ENCODE measurements at regions not wholly inside any gene's neighbourhood (a gene's known extent, or its start where the extent isn't known, plus 50 kb on each side); places are given as distances from the start of the nearest gene placed in this dataset.

- Histone ChIP-seq H3K9me3 (ENCODE audit: low read depth) (no peaks in the 10 kb centered on the region), H2AFZ (no peak overlapping the region), H3K36me3 (replicated peaks; ENCODE audit: insufficient read depth, low read depth) (no peaks in the 10 kb centered on the region), H3K79me2 (no peaks in the 10 kb centered on the region), H3K4me2 (no peak overlapping the region), H3K9me2 (replicated peaks; ENCODE audit: insufficient read depth) (no peaks in the 10 kb centered on the region), H3K27ac (no peak overlapping the region), H3K27me3 (no peaks in the 10 kb centered on the region), H3K4me1 (ENCODE audit: insufficient read depth) (no peaks in the 10 kb centered on the region), H3K4me3 (no peak overlapping the region), H4K20me1 (ENCODE audit: insufficient read depth, poor library complexity, severe bottlenecking) (no peaks in the 10 kb centered on the region)
- 79% methylated on average over 7 of the region's 7 CpGs for WGBS (ENCODE audit: low lambda C conversion rate, missing lambda C conversion rate)
- DNase-seq (ENCODE audit: low spot score), result no peak
- TF ChIP-seq EZH2 (IDR thresholded peaks at IDR 0.05; ENCODE audit: borderline replicate concordance), result no peak
- TF ChIP-seq, protein P1, sequence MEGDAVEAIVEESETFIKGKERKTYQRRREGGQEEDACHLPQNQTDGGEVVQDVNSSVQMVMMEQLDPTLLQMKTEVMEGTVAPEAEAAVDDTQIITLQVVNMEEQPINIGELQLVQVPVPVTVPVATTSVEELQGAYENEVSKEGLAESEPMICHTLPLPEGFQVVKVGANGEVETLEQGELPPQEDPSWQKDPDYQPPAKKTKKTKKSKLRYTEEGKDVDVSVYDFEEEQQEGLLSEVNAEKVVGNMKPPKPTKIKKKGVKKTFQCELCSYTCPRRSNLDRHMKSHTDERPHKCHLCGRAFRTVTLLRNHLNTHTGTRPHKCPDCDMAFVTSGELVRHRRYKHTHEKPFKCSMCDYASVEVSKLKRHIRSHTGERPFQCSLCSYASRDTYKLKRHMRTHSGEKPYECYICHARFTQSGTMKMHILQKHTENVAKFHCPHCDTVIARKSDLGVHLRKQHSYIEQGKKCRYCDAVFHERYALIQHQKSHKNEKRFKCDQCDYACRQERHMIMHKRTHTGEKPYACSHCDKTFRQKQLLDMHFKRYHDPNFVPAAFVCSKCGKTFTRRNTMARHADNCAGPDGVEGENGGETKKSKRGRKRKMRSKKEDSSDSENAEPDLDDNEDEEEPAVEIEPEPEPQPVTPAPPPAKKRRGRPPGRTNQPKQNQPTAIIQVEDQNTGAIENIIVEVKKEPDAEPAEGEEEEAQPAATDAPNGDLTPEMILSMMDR (IDR thresholded peaks at IDR 0.05; ENCODE audit: poor library complexity), result no peak
Measured at GRCh38 chr2:216563646-216564045, 65.0 kb downstream of the RPL37A start.

- Histone ChIP-seq H3K27me3 (no peaks in the 10 kb centered on the region), H3K27ac (no peak overlapping the region), H3K36me3 (replicated peaks; ENCODE audit: insufficient read depth, low read depth) (no peaks in the 10 kb centered on the region), H3K4me2 (no peak overlapping the region), H3K4me3 (no peak overlapping the region), H2AFZ (no peak overlapping the region), H3K4me1 (ENCODE audit: insufficient read depth) (no peaks in the 10 kb centered on the region), H3K79me2 (no peaks in the 10 kb centered on the region), H3K9me2 (replicated peaks; ENCODE audit: insufficient read depth) (no peaks in the 10 kb centered on the region), H3K9me3 (ENCODE audit: low read depth) (no peaks in the 10 kb centered on the region), H4K20me1 (ENCODE audit: insufficient read depth, poor library complexity, severe bottlenecking) (no peaks in the 10 kb centered on the region)
- WGBS (ENCODE audit: low lambda C conversion rate, missing lambda C conversion rate), result 62% methylated on average over 2 of the region's 2 CpGs
- no peak for DNase-seq (ENCODE audit: low spot score)
- TF ChIP-seq EZH2phosphoT487 (IDR thresholded peaks at IDR 0.05; ENCODE audit: low read depth, severe bottlenecking, unreplicated experiment), result no peak
- no peak for TF ChIP-seq EZH2 (IDR thresholded peaks at IDR 0.05; ENCODE audit: borderline replicate concordance)
- TF ChIP-seq, protein P1 (IDR thresholded peaks at IDR 0.05; ENCODE audit: poor library complexity), result no peak
Measured at GRCh38 chr2:216564611-216565010, 66.0 kb downstream of the RPL37A start.

GRCh38 chr2:216565956-216566355, 67.3 kb upstream of the IGFBP2 start:
- 64% methylated on average over 7 of the region's 7 CpGs for WGBS (ENCODE audit: low lambda C conversion rate, missing lambda C conversion rate)
- Histone ChIP-seq H3K27ac (no peak overlapping the region), H2AFZ (no peak overlapping the region), H3K79me2 (no peaks in the 10 kb centered on the region), H3K9me3 (ENCODE audit: low read depth) (no peaks in the 10 kb centered on the region), H3K4me2 (no peak overlapping the region), H3K27me3 (no peaks in the 10 kb centered on the region), H3K4me3 (no peak overlapping the region), H3K9me2 (replicated peaks; ENCODE audit: insufficient read depth) (no peaks in the 10 kb centered on the region), H3K36me3 (replicated peaks; ENCODE audit: insufficient read depth, low read depth) (no peaks in the 10 kb centered on the region), H4K20me1 (ENCODE audit: insufficient read depth, poor library complexity, severe bottlenecking) (no peaks in the 10 kb centered on the region), H3K4me1 (ENCODE audit: insufficient read depth) (no peaks in the 10 kb centered on the region)
- no peak for DNase-seq (ENCODE audit: low spot score)
- TF ChIP-seq, protein P1 (IDR thresholded peaks at IDR 0.05; ENCODE audit: poor library complexity), result no peak
- TF ChIP-seq EZH2phosphoT487 (IDR thresholded peaks at IDR 0.05; ENCODE audit: low read depth, severe bottlenecking, unreplicated experiment) (no peak), EZH2 (IDR thresholded peaks at IDR 0.05; ENCODE audit: borderline replicate concordance) (no peak)

DNA sequence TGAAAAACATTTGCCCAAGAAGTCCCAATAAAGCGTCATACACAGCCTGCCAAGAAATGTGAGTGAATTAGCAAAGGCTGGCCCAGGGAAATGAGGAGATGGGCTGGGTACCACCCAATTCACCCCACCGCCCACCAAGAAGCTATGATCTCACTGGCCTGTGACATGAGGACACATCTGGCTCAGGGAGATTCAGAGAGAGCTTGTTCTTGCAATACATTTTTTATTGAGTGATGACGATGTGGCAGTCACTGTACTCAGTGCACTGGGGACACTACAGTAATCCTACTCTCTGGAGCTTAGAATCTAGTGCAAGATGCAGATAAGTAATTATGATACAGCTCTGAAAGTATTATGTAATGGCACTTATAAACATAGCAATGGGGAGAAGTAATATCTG, 64.6 kb upstream of the IGFBP2 start:
- Histone ChIP-seq H3K9me3 (ENCODE audit: low read depth) (peaks cover 4% of the 10 kb centered on the region), H3K36me3 (replicated peaks; ENCODE audit: insufficient read depth, low read depth) (no peaks in the 10 kb centered on the region), H3K79me2 (no peaks in the 10 kb centered on the region), H3K27ac (no peak overlapping the region), H4K20me1 (ENCODE audit: insufficient read depth, poor library complexity, severe bottlenecking) (no peaks in the 10 kb centered on the region), H3K4me3 (no peak overlapping the region), H3K9me2 (replicated peaks; ENCODE audit: insufficient read depth) (no peaks in the 10 kb centered on the region), H2AFZ (no peak overlapping the region), H3K4me1 (ENCODE audit: insufficient read depth) (peaks cover 10% of the 10 kb centered on the region), H3K4me2 (no peak overlapping the region), H3K27me3 (no peaks in the 10 kb centered on the region)
- no peak for TF ChIP-seq EZH2 (IDR thresholded peaks at IDR 0.05; ENCODE audit: borderline replicate concordance)
- no peak for TF ChIP-seq EZH2phosphoT487 (IDR thresholded peaks at IDR 0.05; ENCODE audit: low read depth, severe bottlenecking, unreplicated experiment)
- TF ChIP-seq, protein P1 (IDR thresholded peaks at IDR 0.05; ENCODE audit: poor library complexity), result no peak
- WGBS (ENCODE audit: low lambda C conversion rate, missing lambda C conversion rate), result 62% methylated on average over 3 of the region's 3 CpGs
- no peak for DNase-seq (ENCODE audit: low spot score)

Measured in hepatocyte (in vitro differentiated cells).